Peyer's patch (tissue), 4 donors: ENCODE measurements at regions not wholly inside any gene's neighbourhood (a gene's known extent, or its start where the extent isn't known, plus 50 kb on each side); places are given as distances from the start of the nearest gene placed in this dataset.

Experiments
- DNase-seq, 3 donors: peaks; one replicate each; pipeline ENCODE4 v3.0.0-alpha.2; 2017 to 2019
- H3K27ac ChIP-seq, 4 donors: fragments of 200-600 bp; sonication (generic); one replicate each; pipeline ENCODE4 v1.5.1; 2016 to 2019
- H3K27me3 ChIP-seq, 2 donors: fragments of 200-600 bp; sonication (generic); one replicate each; pipeline ENCODE4 v1.5.1; 2019
- H3K36me3 ChIP-seq, 3 donors: fragments of 200-600 bp; sonication (generic); one replicate each; pipeline ENCODE4 v1.5.1; 2016 to 2019
- H3K4me1 ChIP-seq, 4 donors: fragments of 200-600 bp; sonication (generic); one replicate each; pipeline ENCODE4 v1.5.1; 2016 to 2019
- H3K4me3 ChIP-seq, 4 donors: fragments of 200-600 bp; sonication (generic); 1 replicate in 3 of 4; 2 replicates in 1 of 4; pipeline ENCODE4 v1.5.1; 2016 to 2019; ENCODE audit warnings: mild to moderate bottlenecking in 1 of 4
- H3K9me3 ChIP-seq, 4 donors: fragments of 200-600 bp; sonication (generic); one replicate each; pipeline ENCODE4 v1.5.1; 2016 to 2019; ENCODE audit warnings: mild to moderate bottlenecking in 1 of 4
- CTCF ChIP-seq, 6 experiments: fragments of 450-650 bp in 4 of 6; fragments of 200-600 bp in 2 of 6; sonication (generic) in 1 of 6; IDR thresholded peaks; one replicate each; pipeline ENCODE4 v1.5.1; 2017 to 2019; ENCODE audit warnings: antibody characterized with exemption in 6 of 6, mild to moderate bottlenecking in 3 of 6, moderate library complexity in 1 of 6
- POLR2A ChIP-seq, 2 donors: fragments of 450-650 bp; IDR thresholded peaks; one replicate each; pipeline ENCODE4 v1.5.1; 2017; ENCODE audit warnings: antibody characterized with exemption in 2 of 2, mild to moderate bottlenecking in 2 of 2, moderate library complexity in 2 of 2

- no peaks in the 10 kb centered on the region for H3K4me1 ChIP-seq
- no peaks in the 10 kb centered on the region for H3K36me3 ChIP-seq
- no peak overlapping the region for H3K27ac ChIP-seq
- no peak for DNase-seq
- H3K4me3 ChIP-seq: no peak overlapping the region
- no peaks in the 10 kb centered on the region for H3K27me3 ChIP-seq
- H3K9me3 ChIP-seq: no peaks in the 10 kb centered on the region
- TF ChIP-seq POLR2A (IDR thresholded peaks at IDR 0.05) (no peak), CTCF (IDR thresholded peaks at IDR 0.05) (no peak)
Measured at GRCh38 chr11:26090651-26091050, 241.3 kb upstream of the ANO3 start.

GRCh38 chr11:26093206-26093605, 238.7 kb upstream of the ANO3 start:
- no peaks in the 10 kb centered on the region for H3K27me3 ChIP-seq
- H3K9me3 ChIP-seq: no peaks in the 10 kb centered on the region
- TF ChIP-seq POLR2A (IDR thresholded peaks at IDR 0.05) (no peak), CTCF (IDR thresholded peaks at IDR 0.05) (no peak)
- no peaks in the 10 kb centered on the region for H3K36me3 ChIP-seq
- no peak overlapping the region for H3K27ac ChIP-seq
- no peaks in the 10 kb centered on the region for H3K4me1 ChIP-seq
- no peak overlapping the region for H3K4me3 ChIP-seq
- no peak for DNase-seq

- TF ChIP-seq POLR2A (IDR thresholded peaks at IDR 0.05): no peak
- no peak for TF ChIP-seq CTCF (IDR thresholded peaks at IDR 0.05)
- no peak overlapping the region for H3K4me3 ChIP-seq
- H3K27me3 ChIP-seq: no peaks in the 10 kb centered on the region
- H3K9me3 ChIP-seq: no peaks in the 10 kb centered on the region
- DNase-seq: no peak
- no peak overlapping the region for H3K27ac ChIP-seq
- no peaks in the 10 kb centered on the region for H3K4me1 ChIP-seq
- H3K36me3 ChIP-seq: no peaks in the 10 kb centered on the region
Measured at GRCh38 chr11:26095340-26095739, 236.6 kb upstream of the ANO3 start.

- H3K36me3 ChIP-seq: no peaks in the 10 kb centered on the region
- H3K27ac ChIP-seq: no peak overlapping the region
- no peak overlapping the region for H3K4me3 ChIP-seq
Measured at GRCh38 chr11:26096451-26096850, 235.5 kb upstream of the ANO3 start.

GRCh38 chr11:26102325-26102724, 229.6 kb upstream of the ANO3 start:
- Histone ChIP-seq H3K4me1 (no peaks in the 10 kb centered on the region), H3K27ac (no peak overlapping the region), H3K36me3 (no peaks in the 10 kb centered on the region), H3K27me3 (no peaks in the 10 kb centered on the region), H3K4me3 (no peak overlapping the region), H3K9me3 (no peaks in the 10 kb centered on the region)
- no peak for DNase-seq
- no peak for TF ChIP-seq POLR2A (IDR thresholded peaks at IDR 0.05)

More at GRCh38 chr11:26096451-26096850, 235.5 kb upstream of the ANO3 start:
- DNase-seq: no peak
- Histone ChIP-seq H3K9me3 (no peaks in the 10 kb centered on the region), H3K27me3 (no peaks in the 10 kb centered on the region), H3K4me1 (no peaks in the 10 kb centered on the region)
- TF ChIP-seq POLR2A (IDR thresholded peaks at IDR 0.05) (no peak), CTCF (IDR thresholded peaks at IDR 0.05) (no peak)

GRCh38 chr11:26105762-26106423, 226.0 kb upstream of the ANO3 start:
- TF ChIP-seq POLR2A (IDR thresholded peaks at IDR 0.05) (no peak), CTCF (IDR thresholded peaks at IDR 0.05) (no peak)
- Histone ChIP-seq H3K27me3 (no peaks in the 10 kb centered on the region), H3K36me3 (no peaks in the 10 kb centered on the region), H3K27ac (no peak overlapping the region), H3K9me3 (no peaks in the 10 kb centered on the region), H3K4me3 (no peak overlapping the region), H3K4me1 (no peaks in the 10 kb centered on the region)
- DNase-seq: no peak
